Stimulated activated naive CD8-positive, alpha-beta T cell treated with anti-CD3 and anti-CD28 coated beads, Interleukin-15, Interleukin-2, amounts not matched to agents 100 U/mL and 50 U/mL, for 24 hours (primary cell): ENCODE measurements at regions not wholly inside any gene's neighbourhood (a gene's known extent, or its start where the extent isn't known, plus 50 kb on each side); places are given as distances from the start of the nearest gene placed in this dataset.
"Not testable (repeated sequence)": the region's sequence is repeated elsewhere in the genome, so short reads cannot be mapped to it uniquely, and the experiment has no call there.

Experiments
- ATAC-seq: fragments of 150-1000 bp; cut with Tn5 transposase; one replicate; pipeline ENCODE4 v1.10.0; 2021
- DNase-seq: peaks from one replicate; pipeline ENCODE4 v3.0.0; 2021

GRCh38 chr14:61167642-61168041, 113.5 kb downstream of the TMEM30B start:
- ATAC-seq (no peak), DNase-seq (no peak)

- no peak for DNase-seq
- no peak for ATAC-seq
These were observed 120.3 kb downstream of the TMEM30B start for GRCh38 chr14:61160798-61161197.

- ATAC-seq, result no peak
- no peak for DNase-seq
These were observed 126.5 kb downstream of the TMEM30B start for GRCh38 chr14:61154641-61155040.

- ATAC-seq, result no peak
- DNase-seq, result no peak
These were observed 127.1 kb downstream of the TMEM30B start for GRCh38 chr14:61153914-61154545.

- no peak for DNase-seq
- no peak for ATAC-seq
These were observed 127.7 kb downstream of the TMEM30B start for GRCh38 chr14:61153431-61153830.

GRCh38 chr14:61152851-61153364, 128.2 kb downstream of the TMEM30B start:
- ATAC-seq (no peak), DNase-seq (no peak)

- no peak for ATAC-seq
- no peak for DNase-seq
These were observed 129.9 kb downstream of the TMEM30B start for GRCh38 chr14:61151251-61151650.

GRCh38 chr14:61150851-61151250, 130.3 kb downstream of the TMEM30B start:
- DNase-seq, result no peak
- no peak for ATAC-seq

- no peak for ATAC-seq
- no peak for DNase-seq
These were observed 131.2 kb downstream of the TMEM30B start for GRCh38 chr14:61149896-61150295.

GRCh38 chr14:61148742-61149350, 132.3 kb downstream of the TMEM30B start:
- DNase-seq (no peak), ATAC-seq (no peak)

- ATAC-seq, result no peak
These were observed 133.1 kb downstream of the TMEM30B start for GRCh38 chr14:61147831-61148549.

GRCh38 chr14:61147381-61147821, 133.7 kb downstream of the TMEM30B start:
- ATAC-seq (no peak), DNase-seq (no peak)

More at GRCh38 chr14:61147831-61148549, 133.1 kb downstream of the TMEM30B start:
- no peak for DNase-seq

GRCh38 chr14:61146899-61147298, 134.2 kb downstream of the TMEM30B start:
- DNase-seq, result no peak
- no peak for ATAC-seq

GRCh38 chr14:61145903-61146481, 135.1 kb downstream of the TMEM30B start:
- no peak for ATAC-seq
- no peak for DNase-seq

GRCh38 chr14:61145034-61145902, 135.9 kb downstream of the TMEM30B start:
- ATAC-seq (no peak), DNase-seq (no peak)

GRCh38 chr14:61144117-61145033, 136.8 kb downstream of the TMEM30B start:
- DNase-seq, ATAC-seq: not testable (repeated sequence)

- ATAC-seq (no peak), DNase-seq (no peak)
These were observed 140.3 kb downstream of the TMEM30B start for GRCh38 chr14:61140872-61141271.

GRCh38 chr14:61140271-61140670, 140.9 kb downstream of the TMEM30B start:
- DNase-seq, result no peak
- ATAC-seq, result no peak

GRCh38 chr14:61139006-61139599, 142.0 kb downstream of the TMEM30B start:
- ATAC-seq, result no peak
- no peak for DNase-seq

GRCh38 chr14:61132894-61133293, 148.2 kb downstream of the TMEM30B start:
- ATAC-seq, result no peak
- DNase-seq, result no peak
